Fibroblast of skin of abdomen (primary cell): ENCODE measurements at regions not wholly inside any gene's neighbourhood (a gene's known extent, or its start where the extent isn't known, plus 50 kb on each side); places are given as distances from the start of the nearest gene placed in this dataset.
"Not testable (repeated sequence)": the region's sequence is repeated elsewhere in the genome, so short reads cannot be mapped to it uniquely, and the experiment has no call there.

Experiments
- DNase-seq: peaks from one replicate; pipeline ENCODE4 v3.0.0-alpha.2; 2013

DNA sequence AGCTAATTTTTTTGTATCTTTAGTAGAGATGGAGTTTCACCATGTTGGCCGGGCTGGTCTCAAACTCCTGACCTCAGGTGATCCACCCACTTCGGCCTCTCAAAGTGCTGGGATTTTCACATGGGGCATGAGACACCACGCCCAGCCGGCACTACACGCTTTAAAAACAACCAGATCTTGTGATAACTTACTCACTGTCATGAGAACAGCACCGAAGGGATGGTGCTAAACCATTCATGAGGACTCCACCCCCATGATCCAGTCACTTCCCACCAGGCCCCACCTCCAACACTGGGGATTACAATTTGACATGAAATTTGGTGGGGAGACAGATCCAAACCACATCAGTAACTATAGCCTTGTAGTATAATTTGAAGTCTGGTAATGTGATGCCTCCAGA is 67.4 kb upstream of the ZNF169 start:
- not testable (repeated sequence) for DNase-seq

GRCh38 chr9:94198414-94198813 is 60.7 kb upstream of the ZNF169 start:
- no peak for DNase-seq

DNA sequence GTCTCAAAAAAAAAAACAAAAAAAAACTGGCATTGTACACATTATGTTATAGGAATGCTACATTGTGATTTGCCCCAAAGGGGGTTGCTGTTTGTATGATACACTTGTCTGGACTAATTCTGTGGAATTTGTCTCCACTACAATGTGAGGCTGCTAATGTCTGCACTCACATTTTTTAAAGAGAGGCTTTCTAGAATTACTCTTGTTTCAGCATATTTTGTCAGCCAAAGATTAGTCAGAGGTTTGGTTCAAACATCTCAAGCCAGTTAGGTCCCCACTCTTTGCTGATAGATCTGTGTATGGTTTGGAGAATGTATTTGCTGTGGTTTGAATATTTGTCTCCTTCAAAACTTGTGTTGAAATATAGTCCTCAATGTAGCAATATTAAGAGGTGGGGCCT is 59.3 kb upstream of the ZNF169 start:
- peak; percentile 80 for DNase-seq

- no peak for DNase-seq
Observed at GRCh38 chr9:94204174-94204573, 54.9 kb upstream of the ZNF169 start.

GRCh38 chr9:94207781-94208180 is 51.3 kb upstream of the ZNF169 start:
- DNase-seq: no peak
